CD4-positive, alpha-beta T cell treated with Interferon alpha-2 for 1 hour (primary cell): ENCODE measurements at regions not wholly inside any gene's neighbourhood (a gene's known extent, or its start where the extent isn't known, plus 50 kb on each side); places are given as distances from the start of the nearest gene placed in this dataset.

Experiments used
- DNase-seq, 2 donors: peaks; one replicate each; pipeline ENCODE4 v3.0.0-alpha.2; 2020 to 2022

GRCh38 chr16:27686926-27687325, 137.0 kb downstream of the KATNIP start:
- DNase-seq = no peak

GRCh38 chr16:27687605-27688004, 137.7 kb downstream of the KATNIP start:
- no peak for DNase-seq

DNA sequence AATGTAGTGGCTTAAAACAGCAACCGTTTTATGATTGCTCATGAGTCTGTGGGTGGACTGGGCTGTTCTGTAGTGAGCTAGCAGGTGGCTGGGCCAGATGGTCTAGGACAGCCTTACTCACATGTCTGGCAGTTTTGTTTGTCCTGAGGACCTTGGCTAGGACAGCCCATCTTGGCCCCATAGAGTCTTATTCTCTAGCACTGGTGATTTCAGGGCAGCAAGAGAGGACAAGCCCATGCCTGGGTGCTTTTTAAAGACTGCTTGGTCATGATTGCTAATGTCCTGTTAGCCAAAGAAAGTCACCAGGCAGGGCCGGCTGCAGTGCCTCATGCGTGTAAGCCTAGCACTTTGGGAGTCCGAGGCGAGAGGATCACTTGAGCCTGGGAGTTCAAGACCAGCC, 139.8 kb downstream of the KATNIP start:
- DNase-seq = no peak

DNA sequence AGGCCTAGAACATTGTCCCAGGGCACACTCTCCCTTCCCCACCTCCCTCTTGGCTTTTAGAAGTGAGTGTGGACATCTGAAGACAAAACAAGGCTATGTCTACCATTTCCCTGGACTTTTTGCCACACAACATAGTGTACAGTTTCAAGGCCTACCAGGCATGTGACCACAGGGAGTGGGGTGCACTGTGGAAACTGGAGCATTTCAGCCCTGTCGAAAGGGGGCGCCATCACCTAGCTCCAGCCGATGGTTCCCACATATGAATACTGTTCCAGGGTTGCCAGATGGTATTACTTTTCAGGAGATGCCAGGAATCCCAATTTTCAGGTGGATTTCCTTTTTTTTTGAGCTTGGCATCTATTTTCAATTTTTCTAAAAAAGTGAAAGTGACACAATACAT, 140.7 kb downstream of the KATNIP start:
- peak in 1 of 2 donors; percentile 20 for DNase-seq

DNA sequence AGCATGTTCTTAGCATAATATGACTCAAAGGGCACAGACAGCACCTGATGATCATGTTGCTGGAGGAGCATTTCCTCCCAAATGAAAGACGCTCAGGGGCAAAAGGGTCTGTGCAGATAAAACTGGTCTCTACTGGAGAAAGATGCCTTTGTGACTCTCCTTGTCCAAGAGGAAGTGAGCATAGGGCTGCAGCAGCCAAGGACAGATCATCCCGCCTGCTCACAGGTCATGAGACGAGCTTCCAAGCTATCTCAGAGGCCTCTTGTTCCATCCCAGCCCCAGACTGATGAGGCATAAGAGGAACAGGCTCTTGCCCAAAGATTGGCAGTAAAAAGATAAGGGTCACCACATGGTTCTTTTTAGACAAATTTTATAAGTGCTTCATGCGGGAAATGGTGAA, 141.8 kb downstream of the KATNIP start:
- DNase-seq = no peak

GRCh38 chr16:27692576-27692975, 142.6 kb downstream of the KATNIP start:
- no peak for DNase-seq

GRCh38 chr16:27695161-27695560, 145.2 kb downstream of the KATNIP start:
- no peak for DNase-seq

DNA sequence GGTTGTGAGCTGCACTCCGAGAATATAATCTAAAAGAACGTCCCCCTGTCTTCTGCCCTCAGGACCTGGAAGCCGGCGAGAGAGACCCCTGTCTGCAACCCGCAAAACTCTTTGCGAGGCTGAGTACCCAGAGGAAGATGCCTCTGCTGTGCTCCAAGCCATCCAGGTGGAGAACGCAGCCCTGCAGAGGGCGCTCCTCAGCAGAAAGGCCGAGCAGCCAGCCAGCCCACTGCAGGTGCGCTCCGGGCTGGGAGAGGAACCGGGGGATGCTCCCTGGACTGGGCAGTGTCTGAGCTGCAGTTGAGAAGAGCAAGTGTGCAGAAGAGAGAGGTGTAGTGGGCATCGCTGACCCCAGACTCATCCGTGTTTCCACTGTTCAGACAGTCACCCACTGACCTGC, 148.3 kb downstream of the KATNIP start:
- DNase-seq = no peak

DNA sequence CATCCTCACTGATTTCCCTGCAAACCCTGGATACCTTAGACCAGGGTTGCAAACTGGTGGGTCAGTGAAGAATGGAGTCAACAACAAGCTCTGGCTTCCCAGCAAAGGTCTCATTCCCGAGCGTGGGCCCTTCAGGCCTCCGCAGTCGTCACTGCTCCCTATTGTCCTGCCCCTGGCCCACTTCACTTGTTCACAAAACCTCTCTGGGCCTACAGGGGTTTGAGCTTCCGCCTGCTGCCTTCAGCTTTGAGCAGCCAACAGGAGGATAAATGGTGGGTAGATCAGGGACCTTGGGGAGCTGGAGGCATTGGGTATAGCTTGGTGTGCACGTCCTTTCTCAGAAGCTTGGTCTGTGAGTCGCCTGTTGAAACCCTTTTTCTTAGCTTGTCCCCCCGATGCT, 148.8 kb downstream of the KATNIP start:
- no peak for DNase-seq

GRCh38 chr16:27699540-27699939, 149.6 kb downstream of the KATNIP start:
- no peak for DNase-seq

- no peak for DNase-seq
Observed at GRCh38 chr16:27700304-27700995, 150.5 kb downstream of the KATNIP start.

GRCh38 chr16:27701381-27701780, 151.4 kb downstream of the KATNIP start:
- DNase-seq = no peak

- DNase-seq = no peak
Observed at GRCh38 chr16:27703121-27703520, 153.2 kb downstream of the KATNIP start.

DNA sequence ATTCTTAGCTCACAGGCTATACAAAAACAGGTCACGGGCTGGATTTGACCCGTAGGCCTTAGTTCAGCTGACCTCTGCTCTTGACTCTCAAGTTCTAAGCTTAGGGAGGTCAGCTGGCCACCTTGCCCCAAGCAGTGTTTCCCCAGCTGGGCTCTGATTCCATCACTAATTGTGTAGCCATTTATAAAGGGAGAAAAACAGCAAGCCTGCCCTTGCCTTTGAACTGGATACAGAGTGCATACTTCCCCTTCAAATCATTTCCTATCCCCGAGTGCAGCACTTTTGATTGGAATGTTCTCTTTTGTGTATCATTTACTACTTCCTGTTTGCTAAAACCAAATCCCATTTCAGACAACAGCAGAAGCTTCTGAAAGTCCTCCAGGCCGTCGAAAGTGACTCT, 153.6 kb downstream of the KATNIP start:
- no peak for DNase-seq

DNA sequence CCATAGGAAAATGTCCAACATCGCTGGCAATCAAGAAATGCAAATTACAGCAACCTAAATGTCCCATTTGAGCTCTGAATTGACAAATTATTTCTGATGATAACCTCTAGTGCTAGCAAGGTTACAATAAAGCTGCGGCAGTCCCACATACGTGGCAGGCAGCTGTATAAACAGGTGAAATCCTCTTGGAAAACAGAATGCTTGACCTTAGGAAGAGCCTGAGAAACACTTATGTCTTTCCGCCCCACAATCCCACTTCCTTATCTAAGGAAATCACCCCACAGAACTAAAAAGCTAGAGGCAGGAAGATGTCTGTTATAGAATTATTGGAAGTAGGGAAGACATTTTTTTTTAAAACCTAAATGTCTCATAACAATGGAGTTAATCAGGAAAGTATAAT, 154.3 kb downstream of the KATNIP start:
- no peak for DNase-seq

- DNase-seq = no peak
Observed at GRCh38 chr16:27706156-27706865, 156.4 kb downstream of the KATNIP start.

GRCh38 chr16:27706866-27707685, 157.1 kb downstream of the KATNIP start:
- DNase-seq = no peak

GRCh38 chr16:27708651-27709050, 158.7 kb downstream of the KATNIP start:
- no peak for DNase-seq

GRCh38 chr16:27712251-27712711, 162.3 kb downstream of the KATNIP start:
- no peak for DNase-seq

DNA sequence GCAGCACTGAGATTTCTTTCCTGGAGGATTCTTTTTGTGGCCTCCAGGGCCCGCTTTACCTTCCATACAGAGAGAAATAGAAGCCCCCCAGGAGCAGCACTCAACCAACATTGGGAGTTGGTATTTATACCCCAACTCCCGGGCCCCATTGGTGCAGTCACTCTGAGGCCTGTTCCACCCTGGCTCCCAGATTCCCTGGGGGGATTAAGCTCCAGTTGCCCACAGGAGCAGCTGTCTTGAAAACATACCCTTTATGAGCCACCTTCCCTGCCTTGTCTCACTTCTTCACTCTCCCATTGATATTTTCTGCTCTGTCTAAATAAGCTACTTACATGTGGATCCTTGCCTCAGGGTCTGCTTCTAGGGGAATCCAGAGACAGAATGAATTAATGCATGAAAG, 167.8 kb downstream of the KATNIP start:
- no peak for DNase-seq

- no peak for DNase-seq
Observed at GRCh38 chr16:27718201-27719105, 168.5 kb downstream of the KATNIP start.

GRCh38 chr16:27719106-27719445, 169.1 kb downstream of the KATNIP start:
- no peak for DNase-seq
